KMS-11 (cell line): ENCODE measurements at regions not wholly inside any gene's neighbourhood (a gene's known extent, or its start where the extent isn't known, plus 50 kb on each side); places are given as distances from the start of the nearest gene placed in this dataset.

Source experiments
- H2AFZ ChIP-seq: fragments of 200-600 bp; sonication (generic); 2 replicates; pipeline ENCODE4 v1.6.1; 2016; ENCODE audit warnings: antibody characterized with exemption, mixed run types, low read depth
- H3K27ac ChIP-seq: fragments of 200-600 bp; sonication (generic); 2 replicates; pipeline ENCODE4 v1.6.1; 2016; ENCODE audit warnings: mild to moderate bottlenecking, mixed run types
- H3K27me3 ChIP-seq: fragments of 200-600 bp; sonication (generic); 2 replicates; pipeline ENCODE4 v1.6.1; 2017; ENCODE audit warnings: mild to moderate bottlenecking, low read depth, mixed run types, moderate library complexity; ENCODE audit not compliant: insufficient read depth
- H3K36me3 ChIP-seq: fragments of 200-600 bp; sonication (generic); 2 replicates; pipeline ENCODE4 v1.6.1; 2017; ENCODE audit warnings: mild to moderate bottlenecking, mixed run types; ENCODE audit not compliant: insufficient read depth
- H3K4me1 ChIP-seq: fragments of 200-600 bp; sonication (generic); 2 replicates; pipeline ENCODE4 v1.6.1; 2016; ENCODE audit warnings: mild to moderate bottlenecking, low read depth, mixed run types; ENCODE audit not compliant: poor library complexity, severe bottlenecking
- H3K4me2 ChIP-seq: fragments of 200-600 bp; sonication (generic); 2 replicates; pipeline ENCODE4 v1.7.0; 2016; ENCODE audit warnings: mild to moderate bottlenecking, mixed run types
- H3K4me3 ChIP-seq: fragments of 200-600 bp; sonication (generic); IDR thresholded peaks from 2 replicates; pipeline ENCODE4 v1.6.1; 2017; ENCODE audit warnings: low read depth, low read length, mixed read lengths; ENCODE audit not compliant: insufficient read depth
- H3K79me2 ChIP-seq: fragments of 200-600 bp; sonication (generic); 2 replicates; pipeline ENCODE4 v1.6.1; 2016; ENCODE audit warnings: low read depth, mixed run types; ENCODE audit not compliant: insufficient read depth
- H3K9ac ChIP-seq: fragments of 200-600 bp; sonication (generic); 2 replicates; pipeline ENCODE4 v1.6.1; 2016; ENCODE audit warnings: mild to moderate bottlenecking, mixed run types
- H4K20me1 ChIP-seq: fragments of 200-600 bp; sonication (generic); 2 replicates; pipeline ENCODE4 v1.6.1; 2016; ENCODE audit warnings: mild to moderate bottlenecking, mixed run types; ENCODE audit not compliant: insufficient read depth
- CTCF ChIP-seq: fragments of 200-600 bp; sonication (generic); conservative IDR thresholded peaks from 2 replicates; pipeline ENCODE4 v1.6.1; 2017; ENCODE audit warnings: low read depth, mild to moderate bottlenecking, antibody characterized with exemption, low read length, moderate library complexity, mixed read lengths

- Histone ChIP-seq H3K4me2 (no peak overlapping the region), H3K27me3 (no peaks in the 10 kb centered on the region), H3K9ac (no peak overlapping the region), H3K27ac (no peak overlapping the region), H3K4me1 (no peaks in the 10 kb centered on the region), H3K79me2 (no peaks in the 10 kb centered on the region), H4K20me1 (no peaks in the 10 kb centered on the region), H3K4me3 (no peak overlapping the region), H3K36me3 (no peaks in the 10 kb centered on the region), H2AFZ (no peak overlapping the region)
- TF ChIP-seq CTCF, result no peak
Measured at GRCh38 chr19:31451686-31452330, 102.6 kb upstream of the TSHZ3 start.

- Histone ChIP-seq H4K20me1 (no peaks in the 10 kb centered on the region), H3K4me1 (no peaks in the 10 kb centered on the region), H3K36me3 (no peaks in the 10 kb centered on the region), H3K27ac (no peak overlapping the region), H3K79me2 (no peaks in the 10 kb centered on the region), H3K4me2 (no peak overlapping the region), H2AFZ (no peak overlapping the region), H3K4me3 (no peak overlapping the region), H3K9ac (no peak overlapping the region), H3K27me3 (no peaks in the 10 kb centered on the region)
- no peak for TF ChIP-seq CTCF
Measured at GRCh38 chr19:31459430-31459829, 110.2 kb upstream of the TSHZ3 start.

GRCh38 chr19:31461814-31462539, 112.7 kb upstream of the TSHZ3 start:
- Histone ChIP-seq H3K79me2 (no peaks in the 10 kb centered on the region), H3K36me3 (no peaks in the 10 kb centered on the region), H3K4me2 (no peak overlapping the region), H3K27ac (no peak overlapping the region), H2AFZ (no peak overlapping the region), H3K9ac (no peak overlapping the region), H3K27me3 (no peaks in the 10 kb centered on the region), H3K4me1 (no peaks in the 10 kb centered on the region), H3K4me3 (no peak overlapping the region), H4K20me1 (no peaks in the 10 kb centered on the region)
- no peak for TF ChIP-seq CTCF

- Histone ChIP-seq H4K20me1 (no peaks in the 10 kb centered on the region), H3K27ac (no peak overlapping the region), H3K36me3 (no peaks in the 10 kb centered on the region), H2AFZ (no peak overlapping the region), H3K79me2 (no peaks in the 10 kb centered on the region), H3K4me3 (no peak overlapping the region), H3K9ac (no peak overlapping the region), H3K4me2 (no peak overlapping the region), H3K27me3 (no peaks in the 10 kb centered on the region), H3K4me1 (no peaks in the 10 kb centered on the region)
- no peak for TF ChIP-seq CTCF
Measured at GRCh38 chr19:31470229-31470939, 121.1 kb upstream of the TSHZ3 start.
